ENCODE measurements at regions not wholly inside any gene's neighbourhood (a gene's known extent, or its start where the extent isn't known, plus 50 kb on each side); places are given as distances from the start of the nearest gene placed in this dataset.

DNA sequence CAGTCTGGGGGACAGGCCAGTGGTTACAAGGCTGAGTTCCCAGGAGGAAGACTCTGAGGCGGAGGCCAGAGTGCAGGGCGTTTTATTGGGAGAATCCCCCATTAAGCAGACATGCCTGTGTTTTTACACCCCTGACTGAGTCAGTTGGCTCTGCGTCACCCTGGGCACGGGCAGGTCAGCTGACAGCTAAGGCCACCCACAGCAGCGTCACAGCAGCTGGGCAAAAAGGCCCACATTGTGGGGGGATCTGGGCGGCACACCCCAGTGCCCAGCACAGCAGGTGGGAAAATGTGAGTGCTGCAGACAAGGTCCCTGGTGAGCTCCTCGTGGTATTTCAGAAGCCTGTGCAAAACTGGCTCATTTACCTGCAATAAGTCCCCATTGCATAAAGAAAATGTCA lies 184.7 kb downstream of the AACS start:
- Histone ChIP-seq H3K4me3 (no peak overlapping the region), H3K27me3 (ENCODE audit: control insufficient read depth in 3 of 3, insufficient read depth in 3 of 3, low read length in 2 of 3) (peaks cover 0 to 22% (median 0%) of the 10 kb centered on the region in 3 donors), H3K36me3 (ENCODE audit: control insufficient read depth in 4 of 4, insufficient read depth in 4 of 4, low read length in 4 of 4) (no peaks in the 10 kb centered on the region), H3K27ac (ENCODE audit: low read depth in 1 of 2, low read length in 1 of 2) (no peak overlapping the region), H3K4me1 (ENCODE audit: control insufficient read depth in 5 of 5, insufficient read depth in 5 of 5, low read length in 5 of 5) (no peaks in the 10 kb centered on the region), H3K9ac (ENCODE audit: insufficient read depth in 1 of 2, low read length in 2 of 2) (no peak overlapping the region), H3K9me3 (ENCODE audit: control insufficient read depth in 4 of 4, insufficient read depth in 3 of 4, low read length in 3 of 4) (peaks cover 0 to 4% (median 0%) of the 10 kb centered on the region in 4 donors)
- ATAC-seq (ENCODE audit: insufficient read depth, low FRiP score) (no peak), DNase-seq (no peak)
- 79 to 88% methylated on average over 7 of the region's 7 CpGs for WGBS, 2 donors
- TF ChIP-seq CTCF (IDR thresholded peaks at IDR 0.05; ENCODE audit: control extremely low read depth, extremely low read depth): no peak

GRCh38 chr12:125254236-125254635 lies 189.0 kb downstream of the AACS start:
- ATAC-seq (ENCODE audit: insufficient read depth, low FRiP score) (no peak), DNase-seq (no peak)
- no peak overlapping the region for H3K4me3 ChIP-seq
- H3K9me3 ChIP-seq (ENCODE audit: control insufficient read depth in 4 of 4, insufficient read depth in 3 of 4, low read length in 3 of 4): peaks cover 0 to 3% (median 0%) of the 10 kb centered on the region in 4 donors
- H3K36me3 ChIP-seq (ENCODE audit: control insufficient read depth in 4 of 4, insufficient read depth in 4 of 4, low read length in 4 of 4): no peaks in the 10 kb centered on the region
- no peak for TF ChIP-seq CTCF (IDR thresholded peaks at IDR 0.05; ENCODE audit: control extremely low read depth, extremely low read depth)
- no peak overlapping the region for H3K27ac ChIP-seq (ENCODE audit: low read depth in 1 of 2, low read length in 1 of 2)
- H3K9ac ChIP-seq (ENCODE audit: insufficient read depth in 1 of 2, low read length in 2 of 2): no peak overlapping the region
- peaks cover 0 to 16% (median 0%) of the 10 kb centered on the region in 3 donors for H3K27me3 ChIP-seq (ENCODE audit: control insufficient read depth in 3 of 3, insufficient read depth in 3 of 3, low read length in 2 of 3)
- no peaks in the 10 kb centered on the region for H3K4me1 ChIP-seq (ENCODE audit: control insufficient read depth in 5 of 5, insufficient read depth in 5 of 5, low read length in 5 of 5)
- 44 to 60% methylated on average over 4 of the region's 4 CpGs for WGBS, 2 donors

- no peak for TF ChIP-seq CTCF (IDR thresholded peaks at IDR 0.05; ENCODE audit: control extremely low read depth, extremely low read depth)
- WGBS, 2 donors: 59 to 68% methylated on average over 11 of the region's 11 CpGs
- Histone ChIP-seq H3K27me3 (ENCODE audit: control insufficient read depth in 3 of 3, insufficient read depth in 3 of 3, low read length in 2 of 3) (peaks cover 0 to 14% (median 0%) of the 10 kb centered on the region in 3 donors), H3K4me1 (ENCODE audit: control insufficient read depth in 5 of 5, insufficient read depth in 5 of 5, low read length in 5 of 5) (no peaks in the 10 kb centered on the region), H3K9ac (ENCODE audit: insufficient read depth in 1 of 2, low read length in 2 of 2) (no peak overlapping the region), H3K36me3 (ENCODE audit: control insufficient read depth in 4 of 4, insufficient read depth in 4 of 4, low read length in 4 of 4) (no peaks in the 10 kb centered on the region), H3K27ac (ENCODE audit: low read depth in 1 of 2, low read length in 1 of 2) (no peak overlapping the region), H3K4me3 (no peak overlapping the region), H3K9me3 (ENCODE audit: control insufficient read depth in 4 of 4, insufficient read depth in 3 of 4, low read length in 3 of 4) (peaks cover 0 to 3% (median 0%) of the 10 kb centered on the region in 4 donors)
- no peak for DNase-seq
- ATAC-seq (ENCODE audit: insufficient read depth, low FRiP score): no peak
Measured at GRCh38 chr12:125254856-125255255, 189.6 kb downstream of the AACS start.
